ENCODE measurements at regions not wholly inside any gene's neighbourhood (a gene's known extent, or its start where the extent isn't known, plus 50 kb on each side); places are given as distances from the start of the nearest gene placed in this dataset.

DNA sequence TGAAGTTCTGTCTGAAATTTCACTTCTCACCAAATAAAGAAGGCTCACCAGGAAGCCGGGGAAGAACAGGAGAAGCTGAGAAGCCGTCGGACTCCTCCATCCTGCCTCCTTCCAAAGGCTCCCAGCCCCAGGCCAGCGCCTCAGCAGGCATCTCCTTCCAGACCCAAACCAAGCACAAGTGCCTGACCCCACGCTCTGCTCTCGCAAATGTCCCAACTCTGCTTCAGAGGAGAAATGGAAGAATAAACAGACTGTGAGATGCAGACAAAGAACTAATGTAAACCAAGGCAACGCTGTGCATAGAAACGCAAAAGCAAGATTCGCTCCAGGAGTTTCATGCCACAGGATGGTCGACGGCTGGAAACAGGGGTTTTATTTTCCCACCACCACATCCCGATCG is 100.3 kb upstream of the EXOC2 start:
- TF ChIP-seq, protein P1, sequence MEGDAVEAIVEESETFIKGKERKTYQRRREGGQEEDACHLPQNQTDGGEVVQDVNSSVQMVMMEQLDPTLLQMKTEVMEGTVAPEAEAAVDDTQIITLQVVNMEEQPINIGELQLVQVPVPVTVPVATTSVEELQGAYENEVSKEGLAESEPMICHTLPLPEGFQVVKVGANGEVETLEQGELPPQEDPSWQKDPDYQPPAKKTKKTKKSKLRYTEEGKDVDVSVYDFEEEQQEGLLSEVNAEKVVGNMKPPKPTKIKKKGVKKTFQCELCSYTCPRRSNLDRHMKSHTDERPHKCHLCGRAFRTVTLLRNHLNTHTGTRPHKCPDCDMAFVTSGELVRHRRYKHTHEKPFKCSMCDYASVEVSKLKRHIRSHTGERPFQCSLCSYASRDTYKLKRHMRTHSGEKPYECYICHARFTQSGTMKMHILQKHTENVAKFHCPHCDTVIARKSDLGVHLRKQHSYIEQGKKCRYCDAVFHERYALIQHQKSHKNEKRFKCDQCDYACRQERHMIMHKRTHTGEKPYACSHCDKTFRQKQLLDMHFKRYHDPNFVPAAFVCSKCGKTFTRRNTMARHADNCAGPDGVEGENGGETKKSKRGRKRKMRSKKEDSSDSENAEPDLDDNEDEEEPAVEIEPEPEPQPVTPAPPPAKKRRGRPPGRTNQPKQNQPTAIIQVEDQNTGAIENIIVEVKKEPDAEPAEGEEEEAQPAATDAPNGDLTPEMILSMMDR (IDR thresholded peaks at IDR 0.05) = no peak
- TF ChIP-seq EP300 (IDR thresholded peaks at IDR 0.05) = no peak

All from ovary (tissue), 3 donors.